GM12873 (cell line): ENCODE measurements at regions not wholly inside any gene's neighbourhood (a gene's known extent, or its start where the extent isn't known, plus 50 kb on each side); places are given as distances from the start of the nearest gene placed in this dataset.

Experiments used
- CTCF ChIP-seq: IDR thresholded peaks from 2 replicates; pipeline ENCODE4 v1.5.1; 2012; ENCODE audit warnings: low read depth, mild to moderate bottlenecking, moderate library complexity, low read length, control low read depth; ENCODE audit not compliant: insufficient read depth; ENCODE audit errors: missing control alignments

GRCh38 chr21:35645991-35646390 is 414.3 kb downstream of the SETD4 start:
- no peak for TF ChIP-seq CTCF

GRCh38 chr21:35644523-35644922 is 415.8 kb downstream of the SETD4 start:
- TF ChIP-seq CTCF = no peak

- TF ChIP-seq CTCF = no peak
Measured at GRCh38 chr21:35643176-35643575, 417.1 kb downstream of the SETD4 start.

- TF ChIP-seq CTCF = no peak
Measured at GRCh38 chr21:35641271-35642016, 418.9 kb downstream of the SETD4 start.

- TF ChIP-seq CTCF = no peak
Measured at GRCh38 chr21:35637431-35637830, 422.9 kb downstream of the SETD4 start.

GRCh38 chr21:35635994-35636393 is 424.3 kb downstream of the SETD4 start:
- no peak for TF ChIP-seq CTCF

- no peak for TF ChIP-seq CTCF
Measured at GRCh38 chr21:35635261-35635660, 425.1 kb downstream of the SETD4 start.
